Endothelial cell of umbilical vein (primary cell): ENCODE measurements at regions not wholly inside any gene's neighbourhood (a gene's known extent, or its start where the extent isn't known, plus 50 kb on each side); places are given as distances from the start of the nearest gene placed in this dataset.

Experiments
- EZH2 ChIP-seq: IDR thresholded peaks from 2 replicates; pipeline ENCODE4 v1.6.1; 2012; ENCODE audit warnings: borderline replicate concordance, low read depth, mild to moderate bottlenecking, moderate library complexity, low read length, inconsistent platforms; ENCODE audit not compliant: severe bottlenecking
- MAX ChIP-seq: IDR thresholded peaks from 2 replicates; pipeline ENCODE4 v1.6.1; 2011; ENCODE audit not compliant: insufficient read depth, insufficient read length
- POLR2AphosphoS5 ChIP-seq: IDR thresholded peaks from 2 replicates; pipeline ENCODE4 v1.6.1; 2012; ENCODE audit warnings: low read depth, mild to moderate bottlenecking, control low read depth, low read length, moderate library complexity; ENCODE audit not compliant: insufficient read depth

- no peak for TF ChIP-seq EZH2
- TF ChIP-seq POLR2AphosphoS5, result no peak
- TF ChIP-seq MAX, result no peak
Measured at GRCh38 chr2:123853161-123853560, 171.9 kb upstream of the CNTNAP5 start.
